ENCODE measurements at regions not wholly inside any gene's neighbourhood (a gene's known extent, or its start where the extent isn't known, plus 50 kb on each side); places are given as distances from the start of the nearest gene placed in this dataset.
"Not testable (repeated sequence)": the region's sequence is repeated elsewhere in the genome, so short reads cannot be mapped to it uniquely, and the experiment has no call there.

DNA sequence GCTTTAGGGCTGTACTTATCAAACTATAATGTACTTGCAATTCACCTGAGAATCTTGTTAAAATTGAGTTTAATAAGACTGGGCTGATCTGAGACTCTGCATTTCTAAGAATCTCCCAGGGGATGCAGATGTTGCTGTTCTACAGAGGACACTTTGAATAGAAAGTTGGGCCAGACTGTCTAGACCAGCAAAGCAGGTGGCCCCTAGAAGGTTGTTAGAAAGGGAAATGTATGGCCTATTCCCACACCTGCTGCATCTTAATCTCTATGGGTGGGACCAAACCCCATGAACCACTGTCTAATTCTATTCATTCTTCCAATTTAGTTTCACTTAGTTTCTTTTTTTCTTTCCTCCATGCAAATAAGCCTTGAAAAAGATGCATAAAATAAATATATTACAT, 413.2 kb upstream of the TECRL start:
- Histone ChIP-seq H3K36me3 (ENCODE audit: insufficient read depth, low read length) (no peaks in the 10 kb centered on the region), H3K4me1 (ENCODE audit: insufficient read depth, low read length) (no peaks in the 10 kb centered on the region), H3K27ac (ENCODE audit: low read depth, low read length) (no peak overlapping the region), H3K27me3 (ENCODE audit: insufficient read depth, low read length) (no peaks in the 10 kb centered on the region), H3K9ac (ENCODE audit: low read depth, low read length) (no peak overlapping the region), H3K4me3 (ENCODE audit: low read length) (no peak overlapping the region), H3K9me3 (ENCODE audit: insufficient read depth, low read depth, low read length) (no peaks in the 10 kb centered on the region)

DNA sequence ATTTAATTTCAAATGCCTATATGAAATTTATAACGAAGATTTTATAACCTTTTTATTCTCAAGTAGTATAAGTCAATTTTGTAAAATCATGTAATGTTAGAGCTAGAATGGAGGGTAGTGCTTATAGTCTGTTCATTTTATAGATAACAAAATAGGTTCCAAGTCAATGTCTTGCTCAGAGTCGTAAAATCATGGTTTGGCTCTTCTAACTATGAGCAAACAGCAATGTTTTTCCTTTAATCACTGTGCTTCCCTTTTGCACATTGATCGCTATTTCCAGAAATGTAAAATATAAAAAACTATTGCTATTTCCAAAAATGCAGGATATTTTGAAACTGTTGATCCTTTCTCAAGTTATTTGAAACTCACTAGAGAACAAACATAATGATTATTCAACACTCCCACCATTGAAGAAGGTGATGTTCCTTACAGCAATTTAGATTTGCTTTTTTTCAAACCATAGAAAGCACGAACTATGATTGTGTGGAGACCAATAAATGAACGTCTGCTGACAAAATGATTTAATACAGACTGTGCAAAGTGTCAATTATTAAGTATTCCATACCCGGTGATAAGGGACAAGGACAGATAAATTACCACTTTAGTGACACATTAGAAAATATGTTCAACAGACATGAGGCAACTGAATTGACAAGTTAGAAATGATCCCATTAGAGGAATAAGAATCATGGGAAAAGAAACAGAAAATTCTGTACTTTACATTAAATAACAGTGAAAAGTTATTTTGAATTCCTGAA, 412.1 kb upstream of the TECRL start:
- WGBS, result 97% methylated on average over 5 of the region's 6 CpGs
- Histone ChIP-seq H3K27ac (ENCODE audit: low read depth, low read length) (no peak overlapping the region), H3K36me3 (ENCODE audit: insufficient read depth, low read length) (no peaks in the 10 kb centered on the region), H3K27me3 (ENCODE audit: insufficient read depth, low read length) (no peaks in the 10 kb centered on the region), H3K9ac (ENCODE audit: low read depth, low read length) (no peak overlapping the region), H3K4me3 (ENCODE audit: low read length) (no peak overlapping the region), H3K4me1 (ENCODE audit: insufficient read depth, low read length) (no peaks in the 10 kb centered on the region), H3K9me3 (ENCODE audit: insufficient read depth, low read depth, low read length) (no peaks in the 10 kb centered on the region)

DNA sequence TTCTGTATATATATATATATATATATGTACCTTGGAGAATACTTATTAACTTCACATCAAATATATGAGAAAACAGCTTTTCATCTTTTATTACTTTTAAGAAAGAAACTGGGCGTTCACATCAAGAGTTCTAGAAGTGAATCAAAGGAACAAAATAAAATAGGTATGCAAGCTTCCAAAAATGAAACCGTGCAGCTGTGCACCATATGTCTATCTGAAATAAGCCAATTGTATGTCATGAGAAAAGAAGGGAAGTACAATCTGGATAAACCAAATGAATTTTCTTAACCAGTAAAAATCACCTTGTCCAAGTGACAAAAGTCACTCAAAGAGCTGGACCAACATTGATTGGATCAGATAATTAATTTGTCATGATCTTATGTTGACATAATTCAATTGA, 405.4 kb upstream of the TECRL start:
- H3K36me3 ChIP-seq (ENCODE audit: insufficient read depth, low read length), result no peaks in the 10 kb centered on the region
- no peaks in the 10 kb centered on the region for H3K9me3 ChIP-seq (ENCODE audit: insufficient read depth, low read depth, low read length)
- no peaks in the 10 kb centered on the region for H3K27me3 ChIP-seq (ENCODE audit: insufficient read depth, low read length)
- no peak overlapping the region for H3K27ac ChIP-seq (ENCODE audit: low read depth, low read length)
- H3K4me1 ChIP-seq (ENCODE audit: insufficient read depth, low read length), result 0 out of 2 replicates have a peak, but pooled peaks cover 4% of the 10 kb centered on the region
- 100% methylated on average over 2 of the region's 2 CpGs for WGBS
- H3K4me3 ChIP-seq (ENCODE audit: low read length), result no peak overlapping the region
- no peak overlapping the region for H3K9ac ChIP-seq (ENCODE audit: low read depth, low read length)

DNA sequence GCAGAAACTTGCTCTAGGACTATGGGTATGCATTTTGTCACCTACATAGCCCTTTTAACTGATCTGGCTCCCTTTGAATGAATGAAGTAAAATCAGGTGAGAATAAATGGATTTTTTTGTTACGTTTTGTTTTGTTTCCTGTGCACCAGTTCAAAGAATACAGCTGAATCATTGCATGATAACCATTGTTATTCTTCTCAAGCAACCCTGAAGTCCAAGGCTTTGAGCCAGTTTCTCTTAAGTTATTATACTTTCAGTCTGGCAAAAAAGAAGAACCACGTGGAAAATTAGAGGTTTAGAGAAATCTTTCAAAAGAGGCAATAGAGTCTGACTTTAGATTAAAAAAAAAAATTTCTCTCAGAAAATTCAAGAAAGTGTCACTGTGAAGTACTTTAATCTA, 398.6 kb upstream of the TECRL start:
- no peaks in the 10 kb centered on the region for H3K9me3 ChIP-seq (ENCODE audit: insufficient read depth, low read depth, low read length)
- no peaks in the 10 kb centered on the region for H3K36me3 ChIP-seq (ENCODE audit: insufficient read depth, low read length)
- H3K4me1 ChIP-seq (ENCODE audit: insufficient read depth, low read length), result no peaks in the 10 kb centered on the region
- H3K27ac ChIP-seq (ENCODE audit: low read depth, low read length), result no peak overlapping the region
- H3K4me3 ChIP-seq (ENCODE audit: low read length), result no peak overlapping the region
- H3K9ac ChIP-seq (ENCODE audit: low read depth, low read length), result no peak overlapping the region
- WGBS, result 100% methylated on average over 2 of the region's 2 CpGs
- H3K27me3 ChIP-seq (ENCODE audit: insufficient read depth, low read length), result no peaks in the 10 kb centered on the region

DNA sequence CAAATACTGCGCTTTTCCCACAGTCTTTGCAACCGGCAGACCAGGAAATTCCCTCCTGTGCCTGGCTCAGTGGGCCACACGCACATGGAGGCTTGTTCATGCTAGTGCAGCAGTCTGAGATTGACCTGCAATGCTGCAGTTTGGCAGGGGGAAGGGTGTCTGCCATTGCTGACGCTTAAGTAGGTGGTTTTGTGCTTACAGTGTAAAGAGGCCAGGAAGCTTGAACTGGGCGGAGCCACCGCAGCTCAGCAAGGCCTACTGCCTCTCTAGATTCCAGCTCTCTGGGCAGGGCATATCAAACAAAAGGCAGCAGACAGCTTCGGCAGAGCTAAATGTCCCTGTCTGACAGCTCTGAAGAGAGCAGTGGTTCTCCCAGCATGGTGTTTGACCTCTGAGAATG, 390.5 kb upstream of the TECRL start:
- Histone ChIP-seq H3K27me3 (ENCODE audit: insufficient read depth, low read length) (no peaks in the 10 kb centered on the region), H3K4me3 (ENCODE audit: low read length) (no peak overlapping the region), H3K36me3 (ENCODE audit: insufficient read depth, low read length) (no peaks in the 10 kb centered on the region), H3K27ac (ENCODE audit: low read depth, low read length) (no peak overlapping the region), H3K9ac (ENCODE audit: low read depth, low read length) (no peak overlapping the region), H3K9me3 (ENCODE audit: insufficient read depth, low read depth, low read length) (no peaks in the 10 kb centered on the region), H3K4me1 (ENCODE audit: insufficient read depth, low read length) (no peaks in the 10 kb centered on the region)
- WGBS, result 94% methylated on average over 7 of the region's 7 CpGs

DNA sequence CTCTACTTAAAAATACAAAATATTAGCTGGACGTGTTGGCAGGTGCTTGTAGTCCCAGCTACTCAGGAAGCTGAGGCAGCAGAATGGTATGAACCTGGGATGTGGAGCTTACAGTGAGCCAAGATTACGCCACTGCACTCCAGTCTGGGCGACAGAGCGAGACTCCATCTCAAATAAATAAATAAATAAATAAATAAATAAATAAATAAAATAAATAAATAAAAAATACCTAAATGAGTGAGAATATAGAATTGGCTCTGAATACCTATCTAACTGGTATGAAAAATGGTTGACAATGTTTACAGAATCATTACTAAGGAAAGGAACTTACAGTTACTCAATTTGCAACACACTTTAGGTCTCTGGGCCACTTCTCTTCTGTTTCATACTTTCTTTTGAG, 389.6 kb upstream of the TECRL start:
- not testable (repeated sequence) for H3K9me3 ChIP-seq (ENCODE audit: insufficient read depth, low read depth, low read length); H3K36me3 ChIP-seq (ENCODE audit: insufficient read depth, low read length); H3K27ac ChIP-seq (ENCODE audit: low read depth, low read length); H3K9ac ChIP-seq (ENCODE audit: low read depth, low read length); H3K4me3 ChIP-seq (ENCODE audit: low read length); H3K27me3 ChIP-seq (ENCODE audit: insufficient read depth, low read length); H3K4me1 ChIP-seq (ENCODE audit: insufficient read depth, low read length)
- WGBS, result 89% methylated on average over 1 of the region's 4 CpGs

DNA sequence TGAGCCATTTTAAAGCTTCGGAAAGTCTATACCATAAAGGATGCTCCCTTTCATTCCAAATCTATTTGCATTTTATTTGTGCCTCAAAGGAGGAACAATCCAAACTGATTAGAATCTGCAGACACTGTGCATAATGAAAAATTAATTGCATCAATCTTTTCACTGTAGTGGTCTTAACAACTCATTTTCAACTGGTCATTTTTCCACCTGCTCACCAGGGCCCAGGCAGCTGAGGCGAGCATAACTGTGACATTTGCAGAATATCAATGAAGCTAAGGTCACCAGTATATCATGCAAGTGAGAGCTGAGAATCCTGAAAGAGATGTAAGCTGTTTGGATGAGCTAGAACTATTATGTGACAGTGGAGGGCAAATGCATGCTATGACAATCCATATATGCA, 387.3 kb upstream of the TECRL start:
- H3K4me1 ChIP-seq (ENCODE audit: insufficient read depth, low read length), result no peaks in the 10 kb centered on the region
- no peak overlapping the region for H3K4me3 ChIP-seq (ENCODE audit: low read length)
- no peak overlapping the region for H3K27ac ChIP-seq (ENCODE audit: low read depth, low read length)
- 93% methylated on average over 2 of the region's 2 CpGs for WGBS
- no peaks in the 10 kb centered on the region for H3K36me3 ChIP-seq (ENCODE audit: insufficient read depth, low read length)
- H3K9me3 ChIP-seq (ENCODE audit: insufficient read depth, low read depth, low read length), result no peaks in the 10 kb centered on the region
- H3K27me3 ChIP-seq (ENCODE audit: insufficient read depth, low read length), result no peaks in the 10 kb centered on the region
- H3K9ac ChIP-seq (ENCODE audit: low read depth, low read length), result no peak overlapping the region

DNA sequence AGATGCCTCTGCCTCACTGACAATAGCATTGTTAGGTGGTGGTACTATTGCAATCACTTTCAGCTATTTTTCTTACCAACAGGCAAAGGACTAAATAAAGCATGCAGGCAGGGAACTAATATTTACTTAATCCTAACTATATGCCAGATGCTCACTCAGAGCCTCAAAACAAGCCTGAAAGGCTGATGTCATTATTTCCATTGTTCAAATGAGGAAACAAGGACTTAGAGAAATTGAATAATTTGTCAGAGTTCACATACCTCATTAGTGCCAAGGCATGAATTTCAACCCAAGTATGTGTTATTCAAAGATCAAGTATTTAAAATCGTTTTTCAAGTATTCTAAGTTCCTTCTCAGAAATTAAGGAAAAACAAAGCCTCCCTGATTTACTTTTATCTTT, 374.9 kb upstream of the TECRL start:
- no peaks in the 10 kb centered on the region for H3K9me3 ChIP-seq (ENCODE audit: insufficient read depth, low read depth, low read length)
- H3K27me3 ChIP-seq (ENCODE audit: insufficient read depth, low read length), result no peaks in the 10 kb centered on the region
- no peak overlapping the region for H3K9ac ChIP-seq (ENCODE audit: low read depth, low read length)
- no peaks in the 10 kb centered on the region for H3K36me3 ChIP-seq (ENCODE audit: insufficient read depth, low read length)
- H3K4me3 ChIP-seq (ENCODE audit: low read length), result no peak overlapping the region
- H3K27ac ChIP-seq (ENCODE audit: low read depth, low read length), result no peak overlapping the region
- WGBS, result 50% methylated on average over 1 of the region's 1 CpG
- H3K4me1 ChIP-seq (ENCODE audit: insufficient read depth, low read length), result peaks cover 23% of the 10 kb centered on the region

DNA sequence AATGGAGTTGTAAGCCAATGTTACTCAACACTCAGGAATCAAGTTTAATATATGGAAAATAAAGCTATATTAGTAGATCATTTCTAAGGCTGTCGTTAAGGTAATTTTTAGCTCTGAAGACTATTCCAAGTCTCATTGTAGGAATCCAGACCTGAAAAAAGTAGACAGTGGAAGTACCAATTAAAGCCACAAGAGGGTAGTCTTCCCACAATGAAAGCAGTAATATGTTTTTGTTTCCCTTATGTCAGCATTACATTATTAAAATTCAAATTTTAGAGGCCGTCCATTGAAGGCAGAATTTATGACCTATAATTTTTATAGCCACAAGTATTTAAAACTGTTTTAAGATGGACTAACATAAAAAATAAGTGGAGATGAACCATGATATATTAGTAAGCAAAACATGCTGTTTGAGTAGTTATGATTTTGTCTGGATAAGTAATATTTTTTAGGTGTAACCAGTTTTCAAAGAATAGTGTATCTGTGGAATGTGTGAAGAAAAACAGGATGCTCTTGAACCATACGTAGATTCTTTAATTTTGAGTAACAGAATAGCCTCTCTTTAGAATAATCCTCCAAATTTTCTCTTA, 372.6 kb upstream of the TECRL start:
- 50% methylated on average over 1 of the region's 3 CpGs for WGBS
- H3K4me3 ChIP-seq (ENCODE audit: low read length), result no peak overlapping the region
- H3K9ac ChIP-seq (ENCODE audit: low read depth, low read length), result no peak overlapping the region
- H3K4me1 ChIP-seq (ENCODE audit: insufficient read depth, low read length), result peaks cover 28% of the 10 kb centered on the region
- H3K36me3 ChIP-seq (ENCODE audit: insufficient read depth, low read length), result no peaks in the 10 kb centered on the region
- H3K27me3 ChIP-seq (ENCODE audit: insufficient read depth, low read length), result no peaks in the 10 kb centered on the region
- H3K9me3 ChIP-seq (ENCODE audit: insufficient read depth, low read depth, low read length), result no peaks in the 10 kb centered on the region
- H3K27ac ChIP-seq (ENCODE audit: low read depth, low read length), result no peak overlapping the region

DNA sequence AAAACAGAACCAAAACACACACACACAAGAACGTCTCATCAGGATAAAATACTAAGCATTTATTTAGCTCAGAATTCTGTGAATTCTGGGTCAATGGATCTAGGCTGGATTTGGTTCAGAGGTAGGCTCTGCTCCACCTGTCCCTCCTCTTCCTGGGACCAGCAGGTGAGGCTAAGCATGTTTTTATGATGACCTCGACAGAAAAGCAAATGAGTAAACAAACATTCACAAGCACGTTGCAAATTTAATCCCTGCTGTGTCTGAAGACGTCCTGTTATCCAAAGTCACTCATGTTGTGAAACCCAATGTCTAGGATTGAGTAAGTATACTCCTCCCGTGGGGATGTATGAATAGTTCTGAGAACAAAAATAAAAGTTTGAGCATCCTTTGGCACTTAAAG, 371.4 kb upstream of the TECRL start:
- no peak overlapping the region for H3K4me3 ChIP-seq (ENCODE audit: low read length)
- peaks cover 28% of the 10 kb centered on the region for H3K4me1 ChIP-seq (ENCODE audit: insufficient read depth, low read length)
- H3K9me3 ChIP-seq (ENCODE audit: insufficient read depth, low read depth, low read length), result no peaks in the 10 kb centered on the region
- H3K27ac ChIP-seq (ENCODE audit: low read depth, low read length), result no peak overlapping the region
- H3K27me3 ChIP-seq (ENCODE audit: insufficient read depth, low read length), result no peaks in the 10 kb centered on the region
- H3K9ac ChIP-seq (ENCODE audit: low read depth, low read length), result no peak overlapping the region
- 71% methylated on average over 5 of the region's 5 CpGs for WGBS
- H3K36me3 ChIP-seq (ENCODE audit: insufficient read depth, low read length), result no peaks in the 10 kb centered on the region

DNA sequence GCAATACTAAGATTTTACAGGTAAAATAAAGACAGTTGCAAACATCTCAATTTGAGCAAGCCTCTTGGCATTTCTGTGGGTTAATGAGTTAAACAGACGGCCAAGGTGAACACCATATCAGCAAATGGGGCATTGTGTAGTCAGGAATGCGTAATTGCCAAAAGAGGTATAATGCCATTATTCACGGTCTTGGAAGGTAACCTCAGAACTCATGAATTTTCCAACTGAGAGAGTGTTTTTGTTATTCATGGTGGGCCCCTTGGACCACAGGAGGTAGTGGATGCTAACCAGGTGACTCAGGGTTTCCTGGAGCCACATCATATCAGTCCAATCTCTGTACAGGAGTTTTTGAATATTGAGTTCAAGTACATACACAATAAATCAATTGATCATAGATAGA, 368.0 kb upstream of the TECRL start:
- peaks cover 12% of the 10 kb centered on the region for H3K4me1 ChIP-seq (ENCODE audit: insufficient read depth, low read length)
- no peaks in the 10 kb centered on the region for H3K27me3 ChIP-seq (ENCODE audit: insufficient read depth, low read length)
- H3K9me3 ChIP-seq (ENCODE audit: insufficient read depth, low read depth, low read length), result no peaks in the 10 kb centered on the region
- no peaks in the 10 kb centered on the region for H3K36me3 ChIP-seq (ENCODE audit: insufficient read depth, low read length)
- H3K9ac ChIP-seq (ENCODE audit: low read depth, low read length), result no peak overlapping the region
- no peak overlapping the region for H3K4me3 ChIP-seq (ENCODE audit: low read length)
- 92% methylated on average over 3 of the region's 3 CpGs for WGBS
- no peak overlapping the region for H3K27ac ChIP-seq (ENCODE audit: low read depth, low read length)

DNA sequence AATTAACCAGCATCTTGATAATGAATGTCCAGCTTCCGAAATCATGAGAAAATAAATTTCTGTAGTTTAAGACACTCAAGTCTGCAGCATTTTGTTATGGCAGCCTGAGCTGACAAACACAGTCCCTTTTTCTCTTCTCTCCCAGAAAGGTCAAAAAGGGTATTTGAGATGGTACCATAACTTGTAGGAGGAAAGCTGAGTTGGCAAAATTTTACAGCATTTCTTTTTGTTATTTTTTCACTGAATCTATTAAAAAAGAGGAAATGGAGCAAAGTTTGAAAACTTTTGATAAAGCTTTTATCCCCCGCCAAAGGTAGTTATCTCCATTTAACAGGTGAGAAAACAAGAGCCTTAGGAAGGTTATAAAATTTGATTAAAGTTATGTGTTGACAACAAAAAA, 367.6 kb upstream of the TECRL start:
- no peaks in the 10 kb centered on the region for H3K9me3 ChIP-seq (ENCODE audit: insufficient read depth, low read depth, low read length)
- no peaks in the 10 kb centered on the region for H3K36me3 ChIP-seq (ENCODE audit: insufficient read depth, low read length)
- WGBS, result 97% methylated on average over 2 of the region's 2 CpGs
- no peak overlapping the region for H3K9ac ChIP-seq (ENCODE audit: low read depth, low read length)
- no peak overlapping the region for H3K27ac ChIP-seq (ENCODE audit: low read depth, low read length)
- no peaks in the 10 kb centered on the region for H3K27me3 ChIP-seq (ENCODE audit: insufficient read depth, low read length)
- H3K4me3 ChIP-seq (ENCODE audit: low read length), result no peak overlapping the region
- peaks cover 14% of the 10 kb centered on the region for H3K4me1 ChIP-seq (ENCODE audit: insufficient read depth, low read length)
